Right renal pelvis (tissue), 4 donors: ENCODE measurements at regions not wholly inside any gene's neighbourhood (a gene's known extent, or its start where the extent isn't known, plus 50 kb on each side); places are given as distances from the start of the nearest gene placed in this dataset.
"Not testable (repeated sequence)": the region's sequence is repeated elsewhere in the genome, so short reads cannot be mapped to it uniquely, and the experiment has no call there.

Experiments
- DNase-seq, 4 donors: peaks; one replicate each; pipeline ENCODE4 v3.0.0-alpha.2; 2013; ENCODE audit warnings: low read depth in 4 of 4, low spot score in 3 of 4, missing footprints in 1 of 4

DNA sequence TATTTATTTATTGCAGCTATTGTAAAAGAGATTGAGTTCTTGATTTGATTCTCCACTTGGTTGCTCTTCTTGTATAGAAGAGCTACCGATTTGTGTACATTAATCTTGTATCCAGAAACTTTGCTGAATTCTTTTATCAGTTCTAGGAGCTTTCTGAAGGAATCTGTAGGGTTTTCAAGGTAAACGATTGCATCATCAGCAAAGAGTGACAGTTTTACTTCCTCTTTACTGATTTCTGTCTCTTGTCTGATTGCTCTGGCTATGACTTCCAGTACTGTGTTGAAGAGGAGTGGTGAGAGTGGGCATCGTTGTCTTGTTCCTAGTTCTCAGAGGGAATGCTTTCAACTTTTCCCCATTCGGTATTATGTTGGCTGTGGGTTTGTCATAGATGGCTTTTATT is 103.1 kb downstream of the CAPZA3 start:
- not testable (repeated sequence) for DNase-seq

DNA sequence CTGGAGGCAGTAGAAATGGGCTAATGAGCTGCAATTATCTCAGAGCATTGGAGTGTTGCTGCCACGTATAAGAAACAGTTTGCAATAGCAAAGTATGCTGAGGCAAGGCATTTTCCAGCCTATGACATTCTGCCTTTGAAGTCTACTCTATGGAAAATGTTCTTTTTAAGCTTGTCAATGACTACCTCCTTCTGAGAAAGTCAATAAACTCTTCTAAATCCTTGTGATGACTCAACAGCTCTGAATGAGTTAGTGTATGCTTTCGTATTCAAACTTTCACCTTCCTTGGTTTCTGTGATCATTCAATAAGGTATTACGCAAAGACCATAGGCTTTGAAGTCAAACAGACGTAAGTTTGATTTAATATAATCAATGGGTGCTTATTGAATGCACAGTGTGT is 111.2 kb downstream of the CAPZA3 start:
- DNase-seq = no peak

DNA sequence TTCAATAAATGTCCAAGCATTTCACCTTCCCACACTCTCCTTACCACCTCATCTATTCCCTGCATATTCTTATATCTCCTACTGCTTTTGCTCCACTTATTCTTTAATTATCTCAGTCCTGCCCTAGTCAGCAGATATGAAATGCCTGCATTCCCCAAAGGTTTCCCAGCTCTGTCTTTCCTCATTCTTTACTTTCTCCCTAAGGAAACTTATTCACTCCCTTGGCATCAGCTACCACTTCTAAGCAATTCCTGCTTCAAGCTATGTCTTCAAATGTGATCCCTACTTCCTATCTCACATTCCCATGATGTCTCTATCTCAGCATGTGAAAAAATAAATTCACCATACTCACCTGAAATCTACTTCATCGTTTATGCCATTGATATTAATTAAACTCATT is 111.8 kb downstream of the CAPZA3 start:
- DNase-seq = no peak

DNA sequence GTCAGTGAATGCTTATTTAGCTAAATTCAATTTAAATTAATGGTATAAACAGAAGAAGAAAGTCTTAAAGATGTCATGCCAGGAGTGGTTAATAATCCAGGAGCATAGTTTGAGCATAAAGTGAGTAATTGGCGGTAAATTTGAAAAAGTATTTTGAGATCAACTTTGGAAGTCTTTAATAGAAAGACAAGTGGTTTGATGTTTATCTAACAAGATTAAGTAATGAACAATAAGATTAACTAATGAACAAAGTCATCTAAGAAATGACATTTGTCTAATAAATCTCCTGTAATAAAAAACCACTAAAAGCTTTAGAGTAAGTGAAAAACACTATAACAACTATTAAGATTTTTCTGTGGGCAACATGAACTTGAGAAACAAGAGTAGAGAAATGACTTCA is 112.8 kb downstream of the CAPZA3 start:
- no peak for DNase-seq

DNA sequence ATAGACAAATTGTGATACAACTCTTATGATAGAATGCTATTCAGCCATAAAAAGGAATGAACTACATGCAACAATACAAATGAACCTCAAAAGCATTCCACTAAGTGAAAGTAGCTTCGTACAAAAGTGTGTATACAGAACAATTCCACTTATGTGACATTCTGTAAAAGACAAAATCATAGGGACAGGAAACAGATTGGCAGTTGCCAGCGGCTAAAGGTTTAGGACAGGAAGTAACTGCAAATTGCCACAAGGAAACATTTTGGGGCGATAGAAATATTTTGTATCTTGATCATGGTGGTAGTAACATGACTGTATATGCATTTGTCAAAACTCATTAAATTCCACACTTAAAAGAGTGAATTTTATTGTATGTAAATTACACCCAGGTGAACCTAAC is 113.4 kb downstream of the CAPZA3 start:
- DNase-seq = no peak

DNA sequence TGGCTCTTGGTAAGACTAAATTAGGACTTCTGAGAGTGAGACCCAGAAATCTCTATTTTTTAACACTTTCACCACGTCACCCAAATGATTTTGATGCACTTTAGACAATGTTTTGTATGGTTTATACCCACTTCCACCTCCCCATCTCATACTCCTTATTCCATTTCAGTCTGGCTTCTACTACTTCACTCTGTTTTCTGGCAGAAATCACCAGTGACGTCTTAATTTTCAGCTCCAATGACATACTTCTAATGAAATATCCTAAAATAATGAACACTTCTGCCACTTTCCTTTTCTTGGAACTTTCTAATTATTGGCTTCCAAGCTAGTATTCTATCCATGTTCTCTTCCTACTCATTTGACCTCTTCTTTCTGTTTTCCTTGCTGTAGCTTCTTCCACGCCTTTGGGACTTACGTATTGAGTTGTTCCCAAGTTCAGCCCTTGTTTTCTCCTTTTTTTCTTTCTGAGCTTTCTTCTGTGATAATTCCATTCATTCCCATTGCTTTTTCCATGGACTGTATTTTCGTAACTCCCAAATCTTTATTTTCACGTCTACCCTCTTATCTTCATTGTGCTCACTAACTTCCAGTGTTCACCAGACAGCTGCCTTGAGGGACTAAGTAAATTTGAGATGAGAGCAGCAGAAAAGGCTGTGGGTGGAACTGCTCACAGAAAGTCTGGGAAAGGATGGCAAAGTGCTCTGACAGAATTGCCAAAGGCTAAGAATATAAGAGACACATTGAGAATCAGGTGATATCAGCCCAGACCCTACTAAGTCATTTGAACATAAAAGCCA is 115.8 kb downstream of the CAPZA3 start:
- DNase-seq = no peak

DNA sequence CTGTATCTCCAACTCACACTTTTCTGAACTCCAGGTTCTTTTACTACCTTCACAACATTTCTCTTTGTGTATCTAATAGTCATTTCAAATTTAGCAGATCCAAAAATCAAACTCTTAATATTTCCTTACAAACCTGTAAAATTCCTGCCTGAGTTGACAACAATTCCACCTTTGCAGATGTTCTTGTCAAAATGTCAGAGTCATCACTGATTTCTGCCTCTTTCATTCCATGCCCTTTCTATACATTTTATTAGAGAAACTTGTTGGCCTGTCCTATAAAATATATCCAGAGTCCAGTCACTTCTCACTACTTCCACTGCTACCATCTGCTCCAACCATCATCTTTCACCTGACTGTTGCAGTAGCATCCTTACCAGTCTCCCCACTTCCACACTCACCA is 119.7 kb downstream of the CAPZA3 start:
- no peak for DNase-seq

DNA sequence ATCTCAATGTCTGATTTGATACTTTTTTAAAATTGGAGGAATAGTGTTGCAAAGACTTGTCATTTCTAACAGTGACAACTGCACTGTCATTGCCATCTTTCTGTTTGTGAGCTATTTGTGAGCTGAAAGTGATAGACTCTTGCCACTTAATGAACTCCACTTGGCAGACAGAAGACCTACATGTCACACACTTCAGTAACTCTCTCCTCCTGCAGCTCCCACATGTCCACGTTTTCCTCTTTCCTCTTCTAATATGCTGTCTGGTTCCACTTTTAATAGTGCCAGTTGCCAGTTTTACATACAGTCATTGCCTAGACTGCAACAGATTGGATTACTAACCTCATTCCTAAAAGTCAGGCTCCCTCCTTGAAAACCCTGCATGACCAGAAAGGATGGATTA is 121.5 kb downstream of the CAPZA3 start:
- DNase-seq = no peak

DNA sequence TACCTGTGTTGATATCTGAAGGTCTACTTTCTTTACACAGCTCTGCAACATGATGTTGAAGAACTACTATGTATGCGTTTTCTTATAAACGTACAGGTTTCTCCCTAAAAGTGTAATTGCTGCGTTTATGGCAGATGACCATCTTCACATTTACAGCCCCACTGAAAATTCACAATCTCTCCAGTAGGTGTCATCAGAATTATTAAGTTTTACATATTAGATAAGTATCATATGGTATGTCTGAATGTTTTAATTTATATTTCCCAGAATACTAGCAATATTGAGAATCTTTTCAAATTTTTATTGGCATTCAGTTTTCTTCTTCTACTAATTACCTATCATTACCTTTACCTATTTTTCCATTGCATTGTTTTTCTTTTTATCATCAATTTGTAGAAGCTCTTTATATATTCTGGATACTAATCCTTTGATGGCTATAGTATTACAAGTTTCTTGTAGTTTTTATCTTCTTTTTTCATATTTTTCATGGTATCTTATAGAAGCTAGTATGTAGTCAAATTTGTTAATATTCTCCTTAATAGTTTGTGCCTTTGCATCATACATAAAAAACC is 123.5 kb downstream of the CAPZA3 start:
- no peak for DNase-seq

DNA sequence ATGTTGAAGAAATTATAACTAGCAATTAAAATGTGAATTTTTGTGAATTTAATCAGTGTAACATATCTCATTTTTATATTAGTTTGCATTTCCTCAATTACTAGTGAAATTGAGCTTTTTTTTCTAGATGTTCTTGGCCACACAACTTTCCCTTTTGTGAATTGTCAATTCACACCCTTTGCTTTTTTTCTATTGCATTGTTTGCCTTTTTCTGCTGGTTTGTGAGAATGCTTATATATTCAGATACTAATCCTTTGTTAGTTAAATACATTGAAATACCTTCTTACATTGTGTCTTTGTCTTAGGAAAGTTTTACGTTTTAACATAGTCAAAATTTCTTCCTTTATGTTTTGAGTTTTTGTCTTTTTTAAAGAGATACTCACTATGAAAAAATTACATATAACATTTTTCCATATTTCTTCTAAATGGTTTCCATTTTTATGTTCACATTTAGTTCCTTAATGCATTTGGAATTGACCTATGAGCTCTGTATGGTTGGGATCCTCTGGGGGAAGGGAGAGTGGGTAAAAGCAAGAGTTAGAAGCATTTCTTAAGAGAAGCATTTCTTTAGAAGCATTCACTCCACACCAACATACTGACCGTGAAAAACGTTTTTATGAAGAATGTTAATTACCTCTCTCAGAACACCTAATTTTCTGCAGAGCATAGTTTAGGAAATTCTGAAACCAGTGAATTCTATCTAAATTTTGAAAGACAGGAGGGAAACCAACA is 126.0 kb downstream of the CAPZA3 start:
- DNase-seq = no peak

DNA sequence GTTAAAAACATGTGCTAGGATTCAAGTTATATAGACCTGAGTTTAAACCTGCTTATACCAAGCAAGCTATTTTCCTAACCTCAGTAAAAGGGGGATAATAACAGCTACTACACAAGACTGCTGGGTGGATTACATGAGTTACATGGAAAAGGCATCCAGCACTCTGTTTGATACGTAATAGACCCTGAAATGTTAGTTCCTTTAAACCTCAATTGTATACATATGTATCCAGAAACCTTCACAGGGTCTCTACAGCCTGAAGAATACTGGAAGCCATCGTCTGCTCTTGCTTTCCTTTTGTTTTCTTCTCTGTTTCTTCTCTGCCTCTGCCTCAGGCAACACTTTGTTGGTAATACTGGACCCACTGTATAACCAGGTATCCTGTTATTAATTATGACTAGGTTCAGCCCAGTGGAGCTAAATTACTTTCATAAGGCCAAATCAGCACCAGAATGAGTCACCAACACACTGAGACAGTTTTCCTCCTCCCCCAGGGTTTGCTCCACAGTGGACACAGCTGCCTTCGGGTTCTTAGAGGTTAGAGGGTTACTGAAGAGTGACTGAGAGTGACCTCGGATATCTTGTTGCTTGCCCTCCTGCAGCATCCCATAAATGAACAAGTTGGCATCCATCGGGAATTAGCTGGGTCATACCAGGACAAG is 127.1 kb downstream of the CAPZA3 start:
- no peak for DNase-seq

DNA sequence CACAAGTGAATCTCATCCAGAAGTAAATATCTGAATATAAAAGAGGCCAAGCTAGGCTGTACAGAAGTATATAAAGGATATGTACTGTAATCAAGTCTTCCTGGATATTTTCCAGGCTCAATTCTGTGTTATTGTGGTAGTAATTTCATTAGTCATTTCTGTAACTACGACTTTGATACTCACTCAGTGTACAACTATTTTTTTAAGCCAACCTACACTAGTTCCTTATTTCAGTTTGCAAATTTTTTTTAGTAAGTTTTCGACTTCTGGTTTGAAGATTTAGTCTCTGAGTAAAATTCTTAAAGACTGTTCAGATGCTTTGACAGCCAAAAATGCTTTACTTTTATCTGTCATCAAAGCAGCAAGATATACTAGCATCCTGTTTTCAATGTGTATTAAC is 130.8 kb downstream of the CAPZA3 start:
- no peak for DNase-seq

DNA sequence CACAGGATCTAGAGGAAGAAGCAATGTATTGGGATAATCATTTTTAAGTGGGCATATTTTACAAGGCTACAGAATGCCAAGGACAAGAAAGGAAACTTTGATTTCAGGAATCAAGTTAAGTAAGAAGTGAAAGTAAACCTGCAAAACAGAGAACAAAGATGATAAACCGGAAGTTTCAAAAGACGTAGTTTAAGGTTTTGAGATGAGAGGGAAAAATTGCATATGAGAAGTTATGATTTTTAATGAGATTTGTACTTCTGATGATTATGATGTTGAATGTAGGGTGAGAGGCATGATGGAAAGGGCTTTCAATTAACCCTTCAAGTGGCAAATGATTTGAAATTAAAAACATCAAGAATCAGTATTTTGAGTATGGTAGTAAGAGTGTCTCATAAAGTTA is 134.9 kb downstream of the CAPZA3 start:
- DNase-seq = no peak

DNA sequence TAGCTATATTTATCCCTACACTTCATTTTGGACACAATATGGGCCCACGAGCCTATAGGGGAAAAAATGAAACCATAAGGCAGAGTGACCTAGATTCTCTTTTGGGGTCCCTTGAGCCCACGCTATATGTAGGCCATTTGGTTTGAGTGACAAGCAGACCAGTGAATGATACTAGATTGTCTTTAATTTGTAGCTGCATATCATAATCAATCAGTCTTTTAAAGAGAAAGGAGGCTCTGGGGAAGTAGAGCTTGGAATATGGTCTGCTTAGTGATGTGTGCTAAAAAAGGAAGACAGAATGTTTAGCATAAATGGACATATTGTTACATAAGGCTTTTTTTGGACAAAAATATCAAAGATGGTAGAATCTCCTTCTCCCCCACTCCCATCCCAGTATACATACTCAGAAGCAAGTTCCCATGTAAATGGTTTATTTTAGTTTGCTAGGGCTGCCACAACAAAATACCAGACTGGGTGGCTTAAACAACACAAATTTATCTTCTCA is 140.8 kb downstream of the CAPZA3 start:
- DNase-seq = no peak

DNA sequence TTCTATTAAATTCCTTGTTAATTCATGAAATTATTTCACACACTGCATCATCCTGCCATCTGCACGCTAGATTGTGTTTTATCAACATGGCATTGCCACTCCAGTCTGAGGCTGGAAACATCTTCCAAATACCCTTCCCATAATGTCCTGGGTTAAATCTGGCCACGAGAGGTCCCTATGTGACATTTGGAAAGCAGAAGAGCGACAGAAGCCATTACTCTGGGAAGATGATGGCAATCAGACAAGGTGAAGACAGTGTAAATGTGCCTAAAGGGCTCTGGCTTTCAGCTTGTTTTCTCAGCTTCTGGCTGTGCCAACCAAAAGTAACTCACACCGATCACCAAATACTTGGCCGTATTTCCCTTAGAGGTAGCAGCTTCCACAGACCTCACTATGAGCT is 144.8 kb downstream of the CAPZA3 start:
- no peak for DNase-seq

DNA sequence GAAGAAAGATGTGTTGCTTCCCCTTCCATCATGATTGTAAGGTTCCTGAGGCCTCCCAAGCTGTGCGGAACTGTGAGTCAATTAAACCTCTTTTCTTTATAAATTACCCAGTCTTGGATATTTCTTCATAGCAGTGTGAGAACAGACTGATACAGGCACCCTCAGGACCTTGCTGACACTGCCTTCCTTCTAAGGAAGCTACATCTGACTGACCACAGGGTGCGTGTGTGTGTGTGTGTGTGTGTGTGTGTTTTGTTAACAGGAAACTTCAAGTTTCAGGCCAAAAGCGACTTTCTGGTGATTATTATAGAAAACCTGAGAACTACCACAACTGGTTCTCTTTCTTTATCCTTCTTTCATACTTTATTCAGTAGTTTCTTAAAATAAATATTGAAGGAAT is 149.0 kb downstream of the CAPZA3 start:
- no peak for DNase-seq

DNA sequence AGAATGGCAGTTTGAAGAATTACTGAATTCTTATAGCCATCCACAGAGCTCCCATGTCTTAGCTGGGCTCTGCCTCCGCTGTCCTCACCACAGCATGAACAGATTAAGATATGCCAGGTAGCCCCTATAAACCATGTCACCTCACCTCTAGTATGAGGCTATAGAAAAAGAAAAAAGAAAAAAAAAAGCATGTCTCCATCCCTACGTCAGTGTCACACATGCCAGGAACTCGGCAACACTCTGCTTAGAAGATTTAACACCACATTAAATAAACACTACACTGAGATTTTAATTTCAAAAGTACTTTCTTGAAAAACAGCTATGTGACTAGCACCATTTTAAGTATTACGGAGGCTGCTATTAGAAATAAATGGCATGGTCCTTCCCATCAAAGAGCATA is 149.4 kb downstream of the CAPZA3 start:
- DNase-seq = no peak

DNA sequence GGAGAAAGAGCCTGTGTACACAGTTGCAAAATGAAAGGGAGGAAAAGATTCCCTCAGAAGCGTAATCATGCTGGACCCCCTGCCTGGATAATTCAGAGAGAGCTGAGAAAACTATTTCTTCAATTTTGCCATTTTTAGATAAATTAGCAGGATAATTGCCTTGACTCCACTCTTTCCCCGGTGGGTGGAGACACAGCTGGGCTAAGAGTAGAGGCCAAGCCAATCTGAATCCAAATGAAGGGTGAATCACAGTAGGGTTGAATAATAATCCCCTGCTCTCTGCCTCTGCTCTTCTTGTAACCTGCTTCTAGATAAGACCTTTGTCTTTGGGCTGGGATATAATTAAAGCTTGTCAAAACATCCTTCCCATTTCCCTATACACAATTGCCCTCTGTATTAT is 150.1 kb downstream of the CAPZA3 start:
- no peak for DNase-seq

DNA sequence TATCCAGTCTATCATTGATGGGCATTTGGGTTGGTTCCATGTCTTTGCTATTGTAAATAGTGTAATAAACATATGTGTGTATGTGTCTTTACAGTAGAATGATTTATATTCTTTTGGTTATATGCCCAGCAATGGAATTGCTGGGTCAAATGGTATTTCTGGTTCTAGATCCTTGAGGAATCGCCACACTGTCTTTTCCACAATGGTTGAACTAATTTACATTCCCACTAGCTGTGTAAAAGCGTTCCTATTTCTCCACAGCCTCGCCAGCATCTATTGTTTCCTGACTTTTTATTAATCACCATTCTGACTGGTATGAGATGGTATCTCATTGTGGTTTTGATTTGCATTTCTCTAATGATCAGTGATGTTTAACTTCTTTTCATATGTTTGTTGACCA is 152.7 kb downstream of the CAPZA3 start:
- not testable (repeated sequence) for DNase-seq

DNA sequence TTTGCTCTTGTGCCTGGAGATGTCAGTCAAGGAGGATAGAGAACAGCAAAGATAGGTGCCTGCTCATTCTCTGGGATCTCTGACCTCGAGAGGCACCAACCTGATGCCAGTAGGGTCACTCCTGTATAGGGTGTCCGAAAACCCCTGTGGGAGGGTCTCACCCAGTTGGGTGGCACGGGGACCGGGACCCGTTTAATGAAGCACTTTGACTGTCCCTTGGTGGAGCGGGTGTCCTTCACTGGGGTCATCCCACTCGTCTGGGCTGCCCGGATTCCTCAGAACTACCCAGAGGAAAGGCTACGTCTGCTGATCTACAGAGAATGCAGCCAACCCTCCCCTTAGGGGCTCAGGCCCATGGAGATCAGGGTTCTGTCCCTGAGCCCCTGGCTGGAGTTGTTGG is 157.6 kb downstream of the CAPZA3 start:
- no peak for DNase-seq

DNA sequence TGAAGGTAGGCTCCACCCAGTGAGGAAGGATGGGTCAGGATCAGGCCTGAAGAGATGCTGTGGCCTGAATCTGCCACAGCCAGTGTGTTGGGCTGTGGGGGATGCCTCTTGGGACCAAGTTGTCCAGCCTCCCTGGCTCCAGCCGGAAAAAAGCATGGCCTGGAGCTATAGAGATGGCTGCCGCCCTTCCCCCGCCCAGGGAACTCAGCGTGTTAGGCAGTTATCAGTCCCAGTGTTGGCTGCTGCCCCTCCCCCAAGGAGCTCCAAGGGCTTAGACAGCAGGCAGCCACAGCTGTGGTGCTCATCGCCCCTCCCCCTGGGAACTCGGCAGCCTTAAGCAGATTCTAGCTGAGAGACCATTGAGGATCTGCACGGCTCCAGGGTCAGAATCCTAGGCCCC is 158.0 kb downstream of the CAPZA3 start:
- DNase-seq = no peak
